ENCODE measurements at regions not wholly inside any gene's neighbourhood (a gene's known extent, or its start where the extent isn't known, plus 50 kb on each side); places are given as distances from the start of the nearest gene placed in this dataset.

DNA sequence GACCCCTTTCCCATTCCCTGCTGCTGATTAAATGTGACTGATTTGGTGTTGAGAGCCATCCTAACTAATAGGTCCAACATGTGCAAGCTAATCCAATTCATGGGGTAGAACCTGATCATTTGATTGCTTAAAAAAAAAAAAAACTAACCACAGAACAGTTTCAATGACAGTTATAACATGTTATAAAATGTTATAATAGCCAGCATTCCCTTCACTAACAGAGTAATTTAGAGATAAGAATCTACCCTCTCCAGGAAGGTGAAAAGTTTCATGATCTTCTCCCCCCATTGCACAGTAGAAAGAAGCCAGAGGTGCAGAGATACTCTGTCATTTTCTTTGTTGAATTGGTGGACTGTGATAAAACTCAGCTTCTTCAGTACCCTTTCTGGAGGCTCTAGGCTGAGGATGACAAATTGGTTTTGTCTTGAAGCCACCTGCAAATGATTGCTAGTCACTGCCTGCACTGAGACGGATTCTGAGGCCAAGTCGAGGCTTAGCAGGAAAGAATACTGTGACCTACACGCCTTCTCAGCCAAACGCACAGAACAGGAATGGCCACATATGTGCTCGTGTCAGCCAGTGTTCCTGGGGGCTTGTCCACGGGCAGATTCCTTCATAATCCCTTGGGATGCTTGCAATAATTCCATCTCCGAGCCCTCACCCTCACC lies 215.7 kb upstream of the IRF2BP2 start:
- TF ChIP-seq, protein P1, sequence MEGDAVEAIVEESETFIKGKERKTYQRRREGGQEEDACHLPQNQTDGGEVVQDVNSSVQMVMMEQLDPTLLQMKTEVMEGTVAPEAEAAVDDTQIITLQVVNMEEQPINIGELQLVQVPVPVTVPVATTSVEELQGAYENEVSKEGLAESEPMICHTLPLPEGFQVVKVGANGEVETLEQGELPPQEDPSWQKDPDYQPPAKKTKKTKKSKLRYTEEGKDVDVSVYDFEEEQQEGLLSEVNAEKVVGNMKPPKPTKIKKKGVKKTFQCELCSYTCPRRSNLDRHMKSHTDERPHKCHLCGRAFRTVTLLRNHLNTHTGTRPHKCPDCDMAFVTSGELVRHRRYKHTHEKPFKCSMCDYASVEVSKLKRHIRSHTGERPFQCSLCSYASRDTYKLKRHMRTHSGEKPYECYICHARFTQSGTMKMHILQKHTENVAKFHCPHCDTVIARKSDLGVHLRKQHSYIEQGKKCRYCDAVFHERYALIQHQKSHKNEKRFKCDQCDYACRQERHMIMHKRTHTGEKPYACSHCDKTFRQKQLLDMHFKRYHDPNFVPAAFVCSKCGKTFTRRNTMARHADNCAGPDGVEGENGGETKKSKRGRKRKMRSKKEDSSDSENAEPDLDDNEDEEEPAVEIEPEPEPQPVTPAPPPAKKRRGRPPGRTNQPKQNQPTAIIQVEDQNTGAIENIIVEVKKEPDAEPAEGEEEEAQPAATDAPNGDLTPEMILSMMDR (IDR thresholded peaks at IDR 0.05), result no peak
- TF ChIP-seq POLR2A (IDR thresholded peaks at IDR 0.05), result no peak
